ENCODE measurements at regions not wholly inside any gene's neighbourhood (a gene's known extent, or its start where the extent isn't known, plus 50 kb on each side); places are given as distances from the start of the nearest gene placed in this dataset.

- no peak for TF ChIP-seq CTCF (IDR thresholded peaks at IDR 0.05)
- no peak for TF ChIP-seq POLR2A (IDR thresholded peaks at IDR 0.05)
Measured at GRCh38 chr18:41737218-41737617, 217.8 kb upstream of the PIK3C3 start.

All from ovary (tissue), 3 donors.